Effector CD4-positive, alpha-beta T cell (primary cell): ENCODE measurements at regions not wholly inside any gene's neighbourhood (a gene's known extent, or its start where the extent isn't known, plus 50 kb on each side); places are given as distances from the start of the nearest gene placed in this dataset.

Experiments used
- DNase-seq: peaks from one replicate; pipeline ENCODE4 v3.0.0-alpha.2; 2020

DNA sequence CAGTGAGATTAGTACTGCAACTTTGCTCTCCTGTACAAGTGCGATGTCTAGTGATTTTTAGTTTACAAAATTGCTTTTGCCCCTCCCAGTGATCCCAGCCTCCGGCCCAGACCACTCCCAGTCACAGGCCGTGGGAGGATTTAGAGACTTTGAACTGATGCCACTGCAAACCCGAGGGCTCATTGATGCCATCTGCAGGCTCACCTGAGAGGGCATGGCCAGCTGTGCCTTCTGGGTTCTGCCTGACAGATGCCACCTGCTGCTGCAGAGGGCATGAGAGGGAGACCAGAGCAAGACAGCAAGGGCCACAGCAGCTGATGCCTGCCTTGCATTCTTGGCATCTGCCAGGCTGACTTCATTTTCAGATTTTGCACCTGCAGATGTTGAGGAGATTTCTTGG is 593.8 kb downstream of the CDK5RAP2 start:
- no peak for DNase-seq

DNA sequence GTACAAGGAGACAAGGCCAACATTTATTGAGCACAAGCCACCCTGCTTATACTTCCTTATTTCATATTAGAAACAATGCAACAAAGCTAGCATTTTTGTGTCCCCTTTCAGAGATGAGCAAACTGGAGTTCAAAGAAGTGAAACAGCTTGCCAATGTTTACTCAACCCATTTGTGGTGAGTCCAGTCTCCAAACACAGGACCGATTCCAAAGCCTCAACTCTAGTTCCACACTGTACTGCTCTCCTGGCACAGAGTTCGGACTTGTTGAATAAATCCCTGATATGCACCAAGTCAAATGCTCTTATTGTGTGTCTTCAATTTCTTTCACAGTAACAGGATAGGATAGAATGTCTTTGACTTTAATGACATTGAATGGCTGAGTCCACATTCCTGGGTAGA is 604.8 kb upstream of the BRINP1 start:
- DNase-seq: no peak

DNA sequence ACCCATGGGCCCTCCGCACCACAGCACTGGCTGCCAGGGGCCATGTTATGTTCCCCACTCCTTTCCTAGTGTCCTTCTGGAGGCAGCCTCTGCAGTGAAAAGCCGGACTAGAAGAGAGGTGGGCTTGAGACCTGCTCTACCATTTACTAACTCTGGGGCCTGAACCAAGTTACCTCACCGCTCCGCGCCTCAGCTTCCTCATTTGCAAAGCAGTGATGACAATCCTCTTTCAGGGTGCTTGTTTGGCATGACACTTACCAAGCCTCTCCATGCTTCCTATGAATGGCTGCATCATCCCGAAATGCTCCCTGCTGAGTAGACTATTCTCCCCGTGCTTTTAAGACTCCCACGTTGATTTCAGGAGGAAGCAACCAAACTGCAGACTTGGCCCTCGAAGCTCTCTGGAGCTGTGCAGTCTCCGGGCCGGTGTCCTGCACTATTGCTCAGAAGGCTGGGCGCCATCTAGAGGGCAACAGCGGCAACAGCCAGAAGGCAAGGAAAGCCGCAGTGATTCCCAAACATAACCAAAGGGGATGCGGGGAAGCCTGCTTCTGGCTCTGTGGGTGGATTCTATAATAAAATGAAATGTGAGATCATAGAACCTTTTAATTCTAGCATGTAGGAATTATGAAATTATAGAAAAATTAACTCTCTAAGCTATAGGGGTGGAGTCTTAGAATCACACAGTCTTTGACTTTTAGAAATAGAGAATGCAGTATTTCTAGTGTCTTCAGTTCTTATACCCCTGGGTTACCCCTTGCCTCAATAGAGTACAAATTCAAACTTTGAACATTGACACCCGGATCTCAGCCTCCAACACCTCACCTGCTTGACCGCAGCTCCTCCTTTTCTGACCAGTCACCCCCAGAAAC is 599.8 kb upstream of the BRINP1 start:
- peak; percentile 5 for DNase-seq

DNA sequence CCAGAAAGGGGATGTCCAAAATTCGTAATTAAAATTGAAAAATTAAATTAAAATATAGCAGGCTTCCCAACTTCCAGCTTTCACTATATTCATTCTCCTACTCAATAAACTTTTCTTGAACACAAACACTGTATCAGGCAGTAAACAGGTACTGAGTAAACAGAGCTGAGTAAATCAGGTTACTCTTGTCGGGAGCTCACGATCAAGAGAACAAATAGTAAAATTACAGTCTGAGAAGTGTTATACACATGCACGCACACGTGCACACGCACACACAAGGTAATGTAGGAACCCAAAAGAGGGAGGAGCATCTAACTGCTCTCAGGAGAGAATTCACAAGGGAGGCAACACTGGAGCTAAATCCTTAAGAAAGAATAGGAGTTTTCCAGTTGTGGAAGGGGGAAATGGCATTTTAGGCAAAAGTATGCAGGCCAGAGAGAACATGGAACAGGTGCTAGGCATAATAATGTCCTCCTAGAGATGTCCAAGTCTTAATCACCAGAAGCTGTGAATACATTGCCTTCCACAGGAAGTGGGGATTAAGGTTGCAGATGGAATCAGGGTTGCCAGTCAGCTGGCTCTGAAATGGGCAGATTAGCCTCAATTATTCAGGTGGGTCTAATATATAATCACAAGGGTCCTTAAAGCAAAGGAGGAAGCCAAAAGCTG is 598.8 kb upstream of the BRINP1 start:
- no peak for DNase-seq

DNA sequence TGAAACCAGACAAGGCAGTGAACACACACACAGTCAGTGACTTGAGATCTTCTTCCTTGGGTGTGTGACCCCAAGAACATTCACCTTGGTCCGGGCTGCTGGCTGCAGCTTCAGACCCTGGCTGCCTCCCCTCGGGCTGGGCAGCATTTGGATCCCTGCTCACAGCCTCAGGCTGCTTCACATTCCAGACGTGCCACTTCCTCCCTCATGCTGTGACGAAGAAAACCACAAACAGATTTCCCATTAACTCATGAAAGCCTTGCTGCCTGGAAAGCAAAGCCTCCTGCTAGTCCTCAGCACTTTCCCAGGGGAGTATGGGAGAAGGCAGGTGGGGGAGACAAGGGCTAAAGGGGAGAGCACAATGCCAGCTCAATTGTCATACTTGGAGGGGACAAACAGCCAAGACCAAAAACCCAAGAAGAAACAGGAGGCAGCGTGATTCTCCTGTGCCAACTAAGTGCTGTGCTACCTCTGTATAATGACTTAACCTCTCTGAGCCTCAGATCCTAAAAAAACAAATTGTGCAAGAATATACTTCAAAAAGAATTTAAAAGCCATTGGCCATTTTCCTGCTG is 594.6 kb upstream of the BRINP1 start:
- no peak for DNase-seq

DNA sequence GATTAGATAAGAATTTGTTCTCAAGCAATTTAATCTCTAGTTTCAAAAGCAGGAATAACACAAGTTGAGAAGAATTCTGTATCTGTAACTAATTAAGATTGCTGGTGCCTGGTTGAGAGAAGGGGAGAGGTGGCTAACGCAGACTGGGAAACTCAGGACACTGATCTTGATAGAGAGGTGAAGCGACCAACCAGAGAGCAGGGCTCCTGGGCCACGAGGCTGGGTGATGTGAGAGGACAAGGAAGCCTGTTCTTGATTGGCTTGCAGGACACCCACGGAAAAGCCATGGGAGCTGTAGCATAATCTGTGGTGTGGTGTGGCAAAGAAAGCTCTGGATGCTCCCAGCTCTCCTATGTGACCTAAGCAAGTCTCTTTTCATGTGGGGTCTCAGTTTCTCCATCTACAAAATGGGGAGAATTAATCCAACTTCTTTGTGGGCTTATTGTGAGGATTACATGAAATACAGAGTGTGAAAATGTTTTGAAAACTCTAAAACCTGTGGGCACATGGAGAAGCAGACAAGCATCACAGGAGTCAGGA is 594.1 kb upstream of the BRINP1 start:
- no peak for DNase-seq

DNA sequence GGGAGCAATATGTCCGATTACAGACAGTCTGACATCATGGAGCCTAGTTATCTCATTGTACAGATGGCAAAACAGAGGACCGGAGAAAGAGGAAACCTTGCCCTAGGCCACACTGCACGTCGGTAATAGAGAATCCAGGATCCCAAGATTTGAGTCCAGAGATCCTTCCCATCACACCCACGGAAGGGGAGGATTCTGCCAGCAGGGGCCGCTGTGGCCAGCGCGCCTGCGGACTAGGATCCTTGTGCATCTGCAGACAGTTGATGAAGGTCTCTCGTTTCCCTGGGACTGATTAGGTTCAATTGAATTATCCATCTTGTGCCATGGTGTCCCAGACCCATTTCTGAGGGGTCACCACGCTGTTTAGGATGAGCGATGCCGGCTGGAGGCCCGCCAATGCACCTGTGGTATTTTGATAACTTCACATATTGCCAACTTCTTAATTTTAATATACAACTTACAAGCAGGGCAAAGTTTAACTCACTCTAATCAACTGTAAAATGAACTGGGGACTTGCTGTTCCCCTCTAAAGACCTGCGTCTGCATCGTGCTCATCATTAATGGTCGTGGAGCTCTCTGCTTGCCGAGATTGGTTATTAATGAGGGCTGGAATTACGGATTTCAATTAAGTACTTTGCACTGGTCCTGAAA is 592.7 kb upstream of the BRINP1 start:
- no peak for DNase-seq

DNA sequence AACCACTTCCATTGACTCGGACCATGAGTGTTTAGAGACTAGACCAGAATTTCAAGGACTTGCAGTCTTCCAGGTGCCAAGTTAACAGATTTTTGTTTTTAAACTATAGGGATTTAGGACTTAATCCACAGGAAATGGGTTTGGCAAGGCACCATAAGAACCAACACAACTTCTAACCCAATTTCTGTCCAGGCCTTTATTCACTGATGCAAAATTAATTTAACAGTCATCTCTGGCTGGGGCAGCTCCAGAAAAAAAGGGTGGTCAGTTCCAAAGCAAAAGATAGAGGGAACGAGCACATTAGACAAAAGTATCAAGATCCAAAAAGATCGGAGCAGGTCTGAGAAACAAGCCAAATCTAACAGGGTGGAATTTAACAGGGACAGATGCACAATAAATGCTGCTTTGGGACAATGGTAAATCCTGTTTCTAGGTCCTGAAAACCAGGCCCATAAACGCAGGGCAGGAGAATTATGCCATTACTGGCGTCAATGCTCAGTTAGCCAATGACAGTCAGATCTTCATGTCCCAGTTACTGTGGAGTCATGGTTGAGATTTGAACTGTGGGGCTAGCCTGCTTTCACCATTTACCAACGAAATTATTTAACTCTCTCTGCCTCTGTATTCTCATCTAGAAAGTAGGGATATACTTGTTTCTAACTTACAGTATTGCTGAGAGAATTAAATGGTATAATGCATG is 590.8 kb upstream of the BRINP1 start:
- no peak for DNase-seq

DNA sequence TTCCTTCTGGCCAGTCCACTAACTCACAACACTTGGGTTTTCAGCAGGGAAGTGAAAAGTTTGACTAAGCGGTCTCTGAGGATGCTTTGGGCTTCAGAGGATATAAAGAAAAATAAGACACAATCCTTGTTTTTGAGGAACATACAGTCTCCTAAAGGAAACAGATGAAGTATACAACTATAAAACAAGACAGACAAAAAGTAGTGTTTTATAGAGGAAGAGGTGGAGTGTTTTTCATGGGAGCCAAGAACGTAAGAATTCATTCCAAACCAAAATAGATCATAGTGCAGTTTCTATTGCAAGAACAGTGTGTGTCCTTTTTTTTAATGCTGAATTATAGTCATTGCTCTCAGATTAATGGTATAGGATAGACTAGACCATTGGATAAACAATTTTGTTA is 586.9 kb upstream of the BRINP1 start:
- no peak for DNase-seq

DNA sequence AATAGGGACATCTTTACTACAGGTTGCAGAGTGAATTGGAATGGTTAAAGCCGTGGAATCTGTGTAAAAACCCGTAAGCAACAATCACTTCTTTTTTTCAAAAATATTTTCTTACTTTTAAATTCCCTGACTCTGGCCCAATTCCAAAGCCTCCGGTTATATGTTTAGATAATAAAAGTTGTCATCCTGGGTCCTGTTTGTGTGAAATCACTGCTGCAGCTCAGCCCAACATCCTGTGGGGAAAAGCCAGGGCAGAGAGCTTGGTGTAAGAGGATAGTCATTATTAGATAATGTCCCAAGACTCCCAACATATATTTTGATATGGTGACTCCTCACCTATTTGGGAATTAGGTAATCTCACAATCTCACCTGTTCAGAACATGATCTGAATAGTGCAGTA is 586.0 kb upstream of the BRINP1 start:
- DNase-seq: no peak

DNA sequence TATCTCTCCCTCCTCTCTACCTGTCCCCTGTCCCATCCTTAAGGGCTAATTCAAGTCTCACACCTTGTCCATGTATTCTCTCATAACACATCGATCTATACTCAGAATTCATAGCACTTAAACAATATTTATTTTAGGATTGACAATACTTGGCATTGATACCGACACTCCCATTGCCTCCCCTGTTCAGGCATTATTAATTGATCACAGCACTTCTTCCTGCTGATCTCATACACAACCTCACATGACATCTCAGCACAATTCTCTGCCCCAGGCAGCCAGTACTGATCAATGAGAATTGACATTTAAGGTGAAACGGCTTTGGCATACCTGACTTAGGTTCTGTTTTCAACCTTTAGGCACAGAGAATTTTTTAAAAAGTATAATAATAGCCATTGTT is 582.4 kb upstream of the BRINP1 start:
- DNase-seq: no peak

DNA sequence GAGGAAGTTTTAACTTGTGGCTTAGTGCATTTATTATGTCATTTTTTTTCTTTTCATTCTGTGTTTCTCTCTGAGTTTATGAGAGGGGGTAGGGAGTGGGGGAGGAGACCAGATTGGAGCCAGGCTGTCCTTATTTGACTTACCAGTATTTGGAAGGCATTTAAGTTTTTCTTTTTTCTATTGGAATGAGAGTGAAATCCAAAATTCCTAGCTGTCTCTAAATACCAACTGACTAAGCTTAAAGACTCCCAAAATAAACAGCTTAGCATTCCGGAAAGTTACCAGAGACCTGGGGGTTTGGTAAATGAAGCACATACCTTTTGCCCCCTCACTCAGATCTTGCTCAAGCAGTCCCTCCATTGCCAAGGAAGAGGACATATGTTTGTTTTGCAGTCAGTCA is 581.9 kb upstream of the BRINP1 start:
- no peak for DNase-seq

DNA sequence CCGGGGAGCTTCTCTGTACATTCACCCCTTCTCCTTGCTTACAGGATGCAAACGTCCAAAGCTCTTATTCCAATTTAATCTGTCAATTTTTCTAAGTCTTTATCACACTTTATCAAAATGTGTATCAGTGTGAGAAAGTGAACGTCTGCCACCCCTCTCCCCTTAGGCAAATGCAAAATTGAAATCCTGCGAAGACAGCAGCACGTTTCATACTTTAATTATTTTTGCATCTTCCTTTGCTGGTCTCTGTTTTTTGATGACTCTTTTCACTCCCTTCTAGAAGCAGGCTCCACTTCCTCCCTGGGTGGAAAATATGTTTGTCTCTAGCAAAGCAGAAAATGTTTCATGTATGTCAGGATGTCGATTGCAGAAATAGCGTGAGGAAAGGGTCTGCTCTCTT is 576.5 kb upstream of the BRINP1 start:
- DNase-seq: no peak

DNA sequence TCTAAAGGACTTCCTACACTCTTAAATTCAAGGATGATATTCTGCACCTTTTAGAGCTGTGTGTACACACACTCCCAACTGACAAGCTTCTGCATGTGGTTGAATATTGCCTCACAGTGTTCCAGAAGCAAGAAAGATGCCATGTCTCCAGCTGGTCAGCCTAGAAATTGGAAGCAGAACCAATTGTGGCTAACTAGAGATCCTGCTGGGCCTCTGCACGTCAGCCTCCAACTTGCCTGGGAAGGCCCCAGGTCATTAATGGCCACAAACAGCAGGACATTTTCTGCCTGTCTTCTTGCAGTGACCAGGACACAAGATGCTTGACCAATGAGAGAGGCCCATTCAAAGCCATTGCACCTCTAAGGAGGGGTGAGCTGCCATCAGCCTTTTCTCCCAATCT is 571.9 kb upstream of the BRINP1 start:
- DNase-seq: no peak

DNA sequence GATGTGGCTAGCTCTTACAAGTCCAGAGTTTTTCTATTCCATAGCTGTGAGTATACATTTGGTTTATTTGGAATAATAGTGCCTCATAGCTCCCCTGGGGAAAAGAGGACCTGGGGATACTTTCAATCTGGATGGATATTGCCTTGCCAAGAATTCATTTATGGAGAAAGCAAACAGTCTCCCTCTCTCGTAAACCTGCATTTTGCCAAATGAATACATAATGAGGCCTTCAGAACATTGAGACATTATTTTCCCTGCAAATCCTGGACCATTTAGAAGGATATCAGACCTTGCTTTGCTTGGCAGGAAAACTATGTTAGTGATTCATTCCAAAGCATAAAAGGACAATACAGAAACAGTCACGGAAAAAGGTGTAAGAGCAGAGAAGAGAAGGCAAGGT is 569.6 kb upstream of the BRINP1 start:
- no peak for DNase-seq

DNA sequence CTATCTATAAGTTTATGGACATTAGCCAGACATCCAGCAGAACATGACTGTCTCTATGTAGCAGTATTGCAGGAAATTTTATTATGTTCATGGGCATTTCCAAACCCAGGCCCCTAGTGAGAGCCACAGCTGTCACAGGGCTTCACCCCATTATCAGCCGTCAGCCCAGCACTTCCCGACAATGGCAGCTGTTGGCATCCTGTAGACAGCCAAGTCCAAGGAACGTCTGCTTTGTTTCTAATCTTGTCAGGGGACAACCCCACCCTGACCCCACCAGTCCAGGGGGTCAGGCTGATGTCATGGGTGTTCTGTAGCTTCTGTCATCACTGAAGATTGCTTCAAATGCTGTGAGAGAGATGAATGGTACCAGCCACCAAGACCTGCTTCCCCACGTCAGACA is 565.3 kb upstream of the BRINP1 start:
- DNase-seq: no peak

DNA sequence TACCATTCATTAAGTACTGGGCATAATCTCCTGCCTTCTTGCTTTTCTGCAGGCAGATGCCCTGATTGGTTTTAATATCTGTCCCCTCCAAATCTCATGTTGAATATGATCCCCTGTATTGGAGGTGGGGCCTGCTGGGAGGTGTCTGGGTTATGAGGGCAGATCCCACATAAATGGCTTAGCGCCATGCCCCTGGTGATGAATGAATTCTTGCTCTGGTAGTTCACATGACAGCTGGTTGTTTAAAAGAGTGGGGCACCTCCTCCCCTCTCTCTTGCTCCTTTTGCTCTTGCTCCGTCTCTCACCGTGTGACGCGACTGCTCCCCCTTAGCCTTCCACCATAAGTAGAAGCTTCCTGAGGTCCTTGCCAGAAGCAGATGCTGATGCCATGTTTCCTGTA is 564.0 kb upstream of the BRINP1 start:
- no peak for DNase-seq

DNA sequence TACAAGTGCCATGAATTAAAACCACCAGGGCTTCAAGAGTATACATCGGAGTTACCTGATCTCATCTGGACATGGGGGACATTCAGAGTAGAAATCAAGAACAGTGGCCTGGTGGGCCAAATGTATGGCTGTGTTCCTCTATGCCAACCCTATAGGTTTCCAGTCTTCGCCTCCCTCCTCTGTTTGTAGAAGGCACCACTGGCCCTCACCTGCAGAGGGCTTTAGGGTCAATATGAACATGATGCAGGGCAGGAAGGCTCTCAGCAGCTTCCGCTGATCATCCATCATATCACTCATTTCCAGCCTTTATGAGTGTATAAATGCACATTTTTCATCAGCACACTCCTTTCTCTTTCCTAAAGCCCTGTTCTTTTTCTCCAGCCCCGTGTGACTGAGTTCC is 555.5 kb upstream of the BRINP1 start:
- DNase-seq: no peak

DNA sequence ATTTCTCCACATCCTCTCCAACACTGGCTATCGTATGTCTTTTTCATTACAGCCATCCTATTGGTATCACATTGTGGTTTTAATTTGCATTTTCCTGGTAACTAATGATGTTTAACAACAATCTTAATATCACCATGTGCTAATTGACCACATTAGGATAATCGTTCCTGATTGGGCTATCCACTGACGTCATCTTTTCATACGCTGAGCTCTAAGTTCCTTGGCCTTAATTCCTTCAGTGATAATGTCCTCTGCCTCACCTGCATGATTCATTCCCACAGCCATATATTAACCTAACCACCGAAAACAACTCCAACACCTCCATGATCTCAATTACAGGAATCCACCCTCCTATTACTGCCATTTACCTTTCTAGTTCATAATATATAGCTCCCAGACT is 547.9 kb upstream of the BRINP1 start:
- DNase-seq: no peak

DNA sequence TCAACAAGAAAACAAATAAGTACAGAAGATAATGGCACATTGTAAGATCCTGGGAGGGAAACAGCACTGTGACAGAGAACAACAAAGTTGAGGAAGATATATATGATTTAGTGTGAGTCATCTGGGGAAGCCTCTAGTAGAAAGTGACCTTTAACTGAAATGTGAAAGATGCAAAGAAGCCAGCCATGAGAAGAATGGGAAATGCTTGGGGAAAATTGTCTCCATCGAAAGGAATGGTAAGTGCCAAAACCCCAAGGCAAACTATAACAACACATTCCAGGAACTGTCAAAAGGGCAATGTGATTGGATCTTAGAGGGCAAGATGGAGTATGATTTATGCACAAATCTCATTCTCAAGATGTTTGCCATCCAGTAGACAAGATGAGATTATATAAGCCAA is 537.8 kb upstream of the BRINP1 start:
- no peak for DNase-seq

DNA sequence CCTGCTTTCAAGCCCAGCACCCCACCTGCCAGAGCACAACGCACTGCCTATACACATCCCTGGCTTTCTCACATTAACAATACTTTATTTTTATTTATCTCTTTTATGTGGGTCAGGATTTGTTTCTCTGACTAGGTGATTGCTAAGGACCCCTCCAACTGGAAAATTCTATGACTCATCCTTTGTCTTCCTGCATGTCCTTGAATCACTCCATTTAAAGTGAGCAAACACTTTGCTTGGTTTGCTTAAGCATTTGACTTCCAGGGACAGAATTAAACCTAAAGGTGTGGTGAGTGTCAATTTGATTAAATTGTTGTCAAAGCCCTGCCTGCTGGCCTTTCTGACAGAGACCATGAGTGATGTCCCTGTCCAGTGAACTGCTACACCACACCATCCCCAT is 536.5 kb upstream of the BRINP1 start:
- DNase-seq: no peak

DNA sequence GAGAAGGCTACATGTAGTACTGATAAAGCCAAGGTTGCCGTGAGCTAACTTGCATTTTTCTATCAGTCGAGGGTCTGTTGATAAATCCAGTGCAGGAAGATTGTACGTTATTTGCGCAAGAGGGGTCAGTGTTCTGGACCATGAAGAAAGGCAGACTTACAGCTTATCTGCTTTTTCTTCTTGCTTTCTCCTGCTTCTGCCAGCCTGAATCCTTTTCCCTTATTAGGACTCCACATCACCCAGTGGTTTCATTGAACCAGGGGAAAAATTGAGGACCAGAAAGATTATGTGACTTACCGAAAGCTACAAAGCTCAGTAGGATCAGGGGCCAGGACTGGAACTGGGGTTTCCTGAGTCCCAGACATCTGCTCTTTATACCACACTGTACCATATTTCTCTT is 534.6 kb upstream of the BRINP1 start:
- no peak for DNase-seq

DNA sequence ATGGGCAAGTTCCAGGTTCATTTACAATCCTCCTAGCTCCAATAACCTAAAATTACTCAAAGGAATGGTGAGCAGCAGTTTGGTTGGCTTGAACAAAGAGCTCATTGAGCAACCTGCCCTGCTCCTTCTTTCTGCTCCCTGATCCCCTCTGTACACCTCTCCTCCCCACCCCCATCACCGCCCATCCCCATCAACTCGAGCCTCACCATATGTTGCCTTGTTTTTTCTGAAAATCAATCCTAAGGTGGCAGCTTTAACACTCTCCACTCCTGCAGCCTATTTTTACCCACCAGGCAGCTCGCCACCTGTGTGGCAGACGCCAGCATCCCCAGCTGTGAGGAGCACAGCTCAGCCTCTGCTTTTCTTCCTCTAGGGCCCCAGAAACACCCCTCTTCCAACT is 533.4 kb upstream of the BRINP1 start:
- DNase-seq: no peak
